ENCODE measurements at regions not wholly inside any gene's neighbourhood (a gene's known extent, or its start where the extent isn't known, plus 50 kb on each side); places are given as distances from the start of the nearest gene placed in this dataset.

- TF ChIP-seq, protein P1, sequence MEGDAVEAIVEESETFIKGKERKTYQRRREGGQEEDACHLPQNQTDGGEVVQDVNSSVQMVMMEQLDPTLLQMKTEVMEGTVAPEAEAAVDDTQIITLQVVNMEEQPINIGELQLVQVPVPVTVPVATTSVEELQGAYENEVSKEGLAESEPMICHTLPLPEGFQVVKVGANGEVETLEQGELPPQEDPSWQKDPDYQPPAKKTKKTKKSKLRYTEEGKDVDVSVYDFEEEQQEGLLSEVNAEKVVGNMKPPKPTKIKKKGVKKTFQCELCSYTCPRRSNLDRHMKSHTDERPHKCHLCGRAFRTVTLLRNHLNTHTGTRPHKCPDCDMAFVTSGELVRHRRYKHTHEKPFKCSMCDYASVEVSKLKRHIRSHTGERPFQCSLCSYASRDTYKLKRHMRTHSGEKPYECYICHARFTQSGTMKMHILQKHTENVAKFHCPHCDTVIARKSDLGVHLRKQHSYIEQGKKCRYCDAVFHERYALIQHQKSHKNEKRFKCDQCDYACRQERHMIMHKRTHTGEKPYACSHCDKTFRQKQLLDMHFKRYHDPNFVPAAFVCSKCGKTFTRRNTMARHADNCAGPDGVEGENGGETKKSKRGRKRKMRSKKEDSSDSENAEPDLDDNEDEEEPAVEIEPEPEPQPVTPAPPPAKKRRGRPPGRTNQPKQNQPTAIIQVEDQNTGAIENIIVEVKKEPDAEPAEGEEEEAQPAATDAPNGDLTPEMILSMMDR (IDR thresholded peaks at IDR 0.05 in 2 of 3, conservative IDR thresholded peaks at IDR 0.05 in 1 of 3; ENCODE audit: control insufficient read depth in 2 of 3, extremely low read depth in 1 of 3, insufficient read depth in 1 of 3, low read depth in 3 of 3, low read length in 3 of 3): no peak
- no peak for TF ChIP-seq EZH2 (IDR thresholded peaks at IDR 0.05; ENCODE audit: borderline replicate concordance, control insufficient read depth, low read depth, low read length)
These were observed 177.9 kb upstream of the RAI2 start for GRCh38 chrX:18039023-18039422.
